NK-92 treated with Interleukin-12 subunit alpha and Interleukin-12 subunit beta, amount 100 ng/mL, for 24 hours (cell line): ENCODE measurements at regions not wholly inside any gene's neighbourhood (a gene's known extent, or its start where the extent isn't known, plus 50 kb on each side); places are given as distances from the start of the nearest gene placed in this dataset.
A peak's percentile ranks its signal among the peaks of the same experiment; 100 is the strongest.

Experiments used
- DNase-seq: peaks from one replicate; lab custom pipeline; 2025; lab: John Stamatoyannopoulos, UW

GRCh38 chr16:87054856-87055255 is 262.3 kb downstream of the C16orf95 start:
- DNase-seq: no peak

- no peak for DNase-seq
Observed at GRCh38 chr16:87056083-87056482, 261.1 kb downstream of the C16orf95 start.

GRCh38 chr16:87056551-87056950 is 260.6 kb downstream of the C16orf95 start:
- DNase-seq: no peak

GRCh38 chr16:87057211-87057881 is 259.8 kb downstream of the C16orf95 start:
- no peak for DNase-seq

- no peak for DNase-seq
Observed at GRCh38 chr16:87057951-87058560, 259.1 kb downstream of the C16orf95 start.

GRCh38 chr16:87058728-87059250 is 258.4 kb downstream of the C16orf95 start:
- DNase-seq: no peak

- DNase-seq: no peak
Observed at GRCh38 chr16:87060034-87060986, 256.9 kb downstream of the C16orf95 start.

- DNase-seq: no peak
Observed at GRCh38 chr16:87061243-87061920, 255.8 kb downstream of the C16orf95 start.

GRCh38 chr16:87062569-87063442 is 254.4 kb downstream of the C16orf95 start:
- peak; percentile 2 for DNase-seq

- DNase-seq: no peak
Observed at GRCh38 chr16:87063543-87063942, 253.6 kb downstream of the C16orf95 start.

GRCh38 chr16:87064731-87065445 is 252.3 kb downstream of the C16orf95 start:
- DNase-seq: no peak

GRCh38 chr16:87065446-87066132 is 251.6 kb downstream of the C16orf95 start:
- DNase-seq: no peak

- DNase-seq: no peak
Observed at GRCh38 chr16:87066133-87067002, 250.8 kb downstream of the C16orf95 start.

GRCh38 chr16:87067003-87067556 is 250.1 kb downstream of the C16orf95 start:
- DNase-seq: no peak

- no peak for DNase-seq
Observed at GRCh38 chr16:87067836-87068761, 249.1 kb downstream of the C16orf95 start.

- no peak for DNase-seq
Observed at GRCh38 chr16:87068762-87069150, 248.4 kb downstream of the C16orf95 start.

- no peak for DNase-seq
Observed at GRCh38 chr16:87070657-87071056, 246.5 kb downstream of the C16orf95 start.
